Lung (tissue), 11 donors: ENCODE measurements at regions not wholly inside any gene's neighbourhood (a gene's known extent, or its start where the extent isn't known, plus 50 kb on each side); places are given as distances from the start of the nearest gene placed in this dataset.

Source experiments
- ATAC-seq: fragments of 200-7000 bp; cut with Tn5 transposase; one replicate; pipeline ENCODE4 v1.9.1; 2020; ENCODE audit warnings: moderate number of reproducible peaks; ENCODE audit not compliant: insufficient read depth, low FRiP score
- DNase-seq, 3 donors: peaks; one replicate each; pipeline ENCODE4 v3.0.0-alpha.2; 2013 to 2017
- H3K27ac ChIP-seq, 2 donors: one replicate each; pipeline ENCODE4 v1.5.1; 2013; ENCODE audit warnings: mild to moderate bottlenecking in 2 of 2, moderate library complexity in 2 of 2, control low read depth in 1 of 2, inconsistent platforms in 1 of 2, low read depth in 1 of 2, low read length in 1 of 2
- H3K27me3 ChIP-seq, 3 donors: one replicate each; pipeline ENCODE4 v1.5.1; 2013; ENCODE audit warnings: low read length in 2 of 3; ENCODE audit not compliant: control insufficient read depth in 3 of 3, insufficient read depth in 3 of 3
- H3K36me3 ChIP-seq, 4 donors: one replicate each; pipeline ENCODE4 v1.5.1; 2013; ENCODE audit warnings: low read length in 4 of 4, mild to moderate bottlenecking in 1 of 4, moderate library complexity in 1 of 4; ENCODE audit not compliant: control insufficient read depth in 4 of 4, insufficient read depth in 4 of 4
- H3K4me1 ChIP-seq, 5 donors: one replicate each; pipeline ENCODE4 v1.5.1; 2013; ENCODE audit warnings: low read length in 5 of 5, mild to moderate bottlenecking in 2 of 5, moderate library complexity in 1 of 5; ENCODE audit not compliant: control insufficient read depth in 5 of 5, insufficient read depth in 5 of 5
- H3K4me3 ChIP-seq: one replicate; pipeline ENCODE4 v1.5.1; 2013; ENCODE audit warnings: mild to moderate bottlenecking, control low read depth, moderate library complexity
- H3K9ac ChIP-seq, 2 donors: one replicate each; pipeline ENCODE4 v1.5.1; 2013; ENCODE audit warnings: low read length in 2 of 2, control low read depth in 1 of 2; ENCODE audit not compliant: insufficient read depth in 1 of 2
- H3K9me3 ChIP-seq, 4 donors: one replicate each; pipeline ENCODE4 v1.5.1; 2013; ENCODE audit warnings: low read length in 3 of 4, mild to moderate bottlenecking in 1 of 4, moderate library complexity in 1 of 4; ENCODE audit not compliant: control insufficient read depth in 4 of 4, insufficient read depth in 3 of 4
- CTCF ChIP-seq: IDR thresholded peaks from 2 replicates; pipeline ENCODE4 v1.5.1; 2012; ENCODE audit warnings: mild to moderate bottlenecking; ENCODE audit errors: control extremely low read depth, extremely low read depth
- WGBS, 2 donors: extraction: QIAGEN DNeasy Blood & Tissue Kit; methylation state at CpG; one replicate each; pipeline ENCODE4 v1.1.7; 2013; 5-methylcytosine and 5-hydroxymethylcytosine counted together
- donor health status: control.
- donor health status: control.
- donor health status: Bipolar disorder and iron deficiency.
- donor health status: healthy.
- donor health status: DM: yes; HTN: yes; CAD: no.

DNA sequence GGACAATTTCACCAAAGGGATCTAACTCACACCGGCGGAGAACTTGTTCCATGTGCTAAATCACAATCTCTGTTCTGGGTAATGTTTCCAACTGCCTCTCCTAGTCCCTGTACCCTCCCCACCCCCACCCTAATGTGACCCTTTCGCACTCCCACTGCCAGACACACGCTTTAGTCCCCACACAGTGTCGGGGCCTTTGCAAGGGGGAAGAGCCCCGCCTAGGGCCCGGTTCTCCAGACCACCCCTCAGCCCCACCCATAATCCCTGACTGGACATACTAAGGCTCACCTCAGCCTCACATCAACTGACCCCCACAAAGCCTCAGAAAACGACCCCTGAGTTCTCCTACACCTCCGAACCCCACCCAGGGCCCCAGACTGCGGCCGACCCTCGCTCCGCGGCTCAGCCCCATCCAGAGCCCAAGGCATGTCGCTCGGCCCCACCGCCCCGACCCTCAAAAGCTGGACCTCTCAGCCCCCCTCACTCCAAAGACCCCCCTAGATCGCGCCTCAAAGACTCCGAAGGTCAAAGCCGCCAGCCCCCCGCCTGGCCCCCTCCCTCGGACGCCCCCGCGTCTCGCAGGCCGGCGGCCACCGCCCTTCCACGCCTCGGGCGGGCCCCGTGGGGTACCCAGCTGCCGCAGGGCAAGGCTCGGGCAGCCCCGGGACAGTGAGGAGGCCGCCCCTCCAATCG, 72.0 kb upstream of the MAP4 start:
- DNase-seq = peak in 2 of 3 donors; percentile 57 to 65
- H3K4me1 ChIP-seq = peaks cover 0 to 16% (median 8%) of the 10 kb centered on the region in 5 donors
- peak overlapping the region; percentile 93 to 96 for H3K9ac ChIP-seq
- TF ChIP-seq CTCF = no peak
- H3K36me3 ChIP-seq = no peaks in the 10 kb centered on the region
- 1% methylated on average over 35 to 40 of the region's 40 CpGs for WGBS, 2 donors
- peak overlapping the region; percentile 83 for H3K4me3 ChIP-seq
- peak overlapping the region; percentile 95 to 98 for H3K27ac ChIP-seq
- H3K27me3 ChIP-seq = no peaks in the 10 kb centered on the region
- H3K9me3 ChIP-seq = no peaks in the 10 kb centered on the region
- no peak for ATAC-seq

DNA sequence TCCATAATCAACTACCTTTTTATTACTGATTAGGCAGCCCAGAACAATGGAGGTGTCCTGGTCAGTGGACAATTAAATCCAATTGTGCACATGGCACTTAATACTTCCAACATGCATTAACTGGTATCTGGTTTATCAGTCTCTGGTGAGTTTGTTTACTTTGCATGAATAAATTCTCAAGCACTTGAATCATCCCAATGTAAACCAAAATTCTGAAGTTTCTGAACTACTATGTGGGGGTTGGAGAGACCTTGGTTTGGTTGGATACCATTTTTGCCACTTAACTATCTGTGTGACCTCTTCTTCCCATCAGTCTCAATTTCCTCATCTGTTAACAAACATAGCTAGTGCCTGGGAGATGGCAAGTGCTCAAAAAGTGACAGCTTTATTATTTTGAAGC, 70.5 kb upstream of the MAP4 start:
- DNase-seq = peak in 1 of 3 donors; percentile 40
- peaks cover 0 to 16% (median 14%) of the 10 kb centered on the region in 5 donors for H3K4me1 ChIP-seq

GRCh38 chr3:48084929-48085328, 68.7 kb upstream of the MAP4 start:
- peaks cover 0 to 17% (median 14%) of the 10 kb centered on the region in 5 donors for H3K4me1 ChIP-seq
- 78 to 84% methylated on average over 1 of the region's 1 CpG for WGBS, 2 donors
- peak in 1 of 3 donors; percentile 29 for DNase-seq
- H3K4me3 ChIP-seq = no peak overlapping the region
- peak overlapping the region in 1 of 2 donors; percentile 10 for H3K27ac ChIP-seq
- H3K9me3 ChIP-seq = no peaks in the 10 kb centered on the region
- H3K9ac ChIP-seq = peak overlapping the region in 1 of 2 donors; percentile 34
- no peak for TF ChIP-seq CTCF
- H3K36me3 ChIP-seq = peaks cover 0 to 3% (median 0%) of the 10 kb centered on the region in 4 donors
- ATAC-seq = no peak
- no peaks in the 10 kb centered on the region for H3K27me3 ChIP-seq

More for the DNA sequence above, 70.5 kb upstream of the MAP4 start:
- no peak overlapping the region for H3K4me3 ChIP-seq
- H3K27ac ChIP-seq = peak overlapping the region in 1 of 2 donors; percentile 98
- no peaks in the 10 kb centered on the region for H3K27me3 ChIP-seq
- peak overlapping the region; percentile 92 to 93 for H3K9ac ChIP-seq
- peaks cover 0 to 3% (median 0%) of the 10 kb centered on the region in 4 donors for H3K36me3 ChIP-seq
- no peaks in the 10 kb centered on the region for H3K9me3 ChIP-seq
- no peak for TF ChIP-seq CTCF
- ATAC-seq = no peak

- WGBS, 2 donors = 77 to 83% methylated on average over 2 of the region's 2 CpGs
- Histone ChIP-seq H3K27ac (no peak overlapping the region), H3K36me3 (peaks cover 0 to 3% (median 0%) of the 10 kb centered on the region in 4 donors), H3K4me1 (peaks cover 0 to 17% (median 12%) of the 10 kb centered on the region in 5 donors), H3K4me3 (no peak overlapping the region), H3K27me3 (no peaks in the 10 kb centered on the region), H3K9ac (no peak overlapping the region), H3K9me3 (no peaks in the 10 kb centered on the region)
- DNase-seq (no peak), ATAC-seq (no peak)
- no peak for TF ChIP-seq CTCF
Observed at GRCh38 chr3:48084170-48084569, 68.0 kb upstream of the MAP4 start.
